GM20000 (cell line): ENCODE measurements at regions not wholly inside any gene's neighbourhood (a gene's known extent, or its start where the extent isn't known, plus 50 kb on each side); places are given as distances from the start of the nearest gene placed in this dataset.

Source experiments
- DNase-seq: peaks from one replicate; pipeline ENCODE4 v3.0.0; 2012; ENCODE audit warnings: low spot score
- TF ChIP-seq, protein P1 (sequence below): IDR thresholded peaks from 2 replicates; pipeline ENCODE4 v1.5.1; 2012; ENCODE audit warnings: mild to moderate bottlenecking, control low read depth; ENCODE audit errors: extremely low read depth, missing control alignments

DNA sequence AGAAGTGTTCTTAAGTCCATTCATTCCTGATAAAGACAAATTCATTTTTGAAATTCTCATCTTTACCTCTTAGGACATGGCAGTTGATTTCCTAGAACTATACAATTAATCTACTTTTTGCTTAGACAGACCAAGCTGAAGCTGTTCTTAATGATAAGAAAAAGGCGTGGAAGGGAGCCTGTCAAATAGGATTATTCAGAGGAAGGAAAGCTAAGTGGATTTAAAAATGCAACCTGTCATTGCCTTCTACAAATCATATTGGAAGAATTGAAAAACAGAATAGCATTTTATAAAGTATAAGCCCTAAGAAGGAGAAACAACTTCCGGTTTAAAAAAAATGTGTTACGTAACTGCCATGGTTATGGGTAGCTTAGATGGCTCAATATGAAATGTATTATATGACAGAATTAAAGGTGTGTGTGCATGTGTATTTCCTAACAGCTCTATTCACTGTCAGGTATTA is 81.2 kb upstream of the RAP2B start:
- no peak for DNase-seq
- TF ChIP-seq, protein P1, sequence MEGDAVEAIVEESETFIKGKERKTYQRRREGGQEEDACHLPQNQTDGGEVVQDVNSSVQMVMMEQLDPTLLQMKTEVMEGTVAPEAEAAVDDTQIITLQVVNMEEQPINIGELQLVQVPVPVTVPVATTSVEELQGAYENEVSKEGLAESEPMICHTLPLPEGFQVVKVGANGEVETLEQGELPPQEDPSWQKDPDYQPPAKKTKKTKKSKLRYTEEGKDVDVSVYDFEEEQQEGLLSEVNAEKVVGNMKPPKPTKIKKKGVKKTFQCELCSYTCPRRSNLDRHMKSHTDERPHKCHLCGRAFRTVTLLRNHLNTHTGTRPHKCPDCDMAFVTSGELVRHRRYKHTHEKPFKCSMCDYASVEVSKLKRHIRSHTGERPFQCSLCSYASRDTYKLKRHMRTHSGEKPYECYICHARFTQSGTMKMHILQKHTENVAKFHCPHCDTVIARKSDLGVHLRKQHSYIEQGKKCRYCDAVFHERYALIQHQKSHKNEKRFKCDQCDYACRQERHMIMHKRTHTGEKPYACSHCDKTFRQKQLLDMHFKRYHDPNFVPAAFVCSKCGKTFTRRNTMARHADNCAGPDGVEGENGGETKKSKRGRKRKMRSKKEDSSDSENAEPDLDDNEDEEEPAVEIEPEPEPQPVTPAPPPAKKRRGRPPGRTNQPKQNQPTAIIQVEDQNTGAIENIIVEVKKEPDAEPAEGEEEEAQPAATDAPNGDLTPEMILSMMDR, result no peak

DNA sequence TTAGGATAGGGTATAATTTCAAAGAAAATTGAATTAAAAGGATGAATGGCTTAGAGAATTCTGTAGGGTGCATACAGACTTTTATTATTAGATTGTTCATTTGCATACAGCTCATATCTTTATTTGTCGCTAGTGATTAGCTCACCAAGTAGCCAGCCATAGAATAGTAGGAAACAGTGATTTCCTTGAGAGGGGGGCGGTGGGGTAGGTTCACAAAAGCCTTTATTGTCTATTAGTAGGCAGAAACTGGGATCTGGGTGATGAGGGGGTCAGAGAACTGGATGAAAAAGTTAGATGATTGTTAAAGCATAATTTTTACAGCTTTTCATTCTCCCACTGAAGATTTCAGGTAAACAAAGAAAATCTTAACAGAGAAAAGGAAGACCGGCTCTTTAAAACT is 77.6 kb upstream of the RAP2B start:
- TF ChIP-seq, protein P1, result no peak
- DNase-seq, result no peak

DNA sequence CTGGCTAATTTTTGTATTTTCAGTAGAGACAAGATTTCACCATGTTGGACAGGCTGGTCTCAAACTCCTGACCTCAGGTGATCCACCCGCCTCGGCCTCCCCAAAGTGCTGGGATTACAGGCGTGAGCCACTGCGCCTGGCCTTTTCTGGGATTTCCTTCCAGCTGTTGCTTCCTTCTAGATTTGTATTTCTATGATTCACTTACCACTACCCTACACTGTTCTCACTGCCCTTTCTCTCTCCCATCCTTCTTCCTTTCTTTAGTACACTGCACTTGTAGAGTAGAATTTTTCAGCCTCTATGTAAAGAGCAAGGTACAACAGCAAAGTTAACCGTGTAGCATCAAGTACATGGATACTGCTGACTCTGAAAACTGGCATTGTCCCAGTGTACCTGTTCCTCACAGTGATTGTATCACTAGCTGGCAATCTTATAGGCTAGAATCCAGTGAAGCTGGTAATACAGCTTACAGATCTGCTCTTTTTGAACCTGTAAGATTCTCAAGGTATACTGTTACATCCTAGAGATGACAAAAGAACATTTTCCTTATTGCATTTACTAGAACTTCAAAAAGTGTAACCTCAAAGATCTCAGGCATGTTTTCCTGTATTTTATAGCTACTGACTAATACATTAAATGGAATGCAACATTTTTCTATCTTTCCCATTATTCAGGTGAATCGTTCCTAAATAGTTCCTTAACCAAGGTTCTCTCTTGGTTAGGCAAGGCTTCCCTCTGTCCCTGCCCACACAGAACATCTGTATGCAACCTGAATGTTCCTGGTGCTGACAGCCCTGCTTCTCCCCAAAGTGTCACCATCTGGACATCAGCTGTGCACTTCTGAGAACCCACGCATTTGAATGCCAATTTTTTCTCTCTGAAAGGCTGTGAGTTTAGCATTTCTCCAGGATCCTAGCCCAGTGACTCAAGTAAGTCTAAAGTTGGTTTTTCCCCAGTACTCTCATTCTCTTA is 74.1 kb upstream of the RAP2B start:
- DNase-seq, result no peak
- TF ChIP-seq, protein P1, result no peak

DNA sequence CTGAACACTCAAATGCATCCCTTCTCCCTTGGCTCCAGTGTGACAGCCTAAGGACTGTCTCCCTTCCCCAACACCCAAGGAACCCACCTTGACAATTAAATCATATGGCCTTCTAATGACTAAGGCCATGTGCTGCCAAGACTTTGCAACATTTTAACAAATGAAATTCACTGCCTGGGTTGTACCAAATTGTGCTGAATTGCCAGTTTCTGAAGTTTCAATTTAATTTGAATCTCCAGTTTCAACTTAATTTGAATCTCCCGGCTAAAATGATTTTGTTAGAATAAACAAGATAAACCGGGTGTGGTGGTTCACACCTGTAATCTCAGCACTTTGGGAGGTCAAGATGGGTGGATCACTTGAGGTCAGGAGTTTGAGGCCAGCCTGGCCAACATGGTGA is 72.4 kb upstream of the RAP2B start:
- no peak for DNase-seq
- TF ChIP-seq, protein P1, result no peak

DNA sequence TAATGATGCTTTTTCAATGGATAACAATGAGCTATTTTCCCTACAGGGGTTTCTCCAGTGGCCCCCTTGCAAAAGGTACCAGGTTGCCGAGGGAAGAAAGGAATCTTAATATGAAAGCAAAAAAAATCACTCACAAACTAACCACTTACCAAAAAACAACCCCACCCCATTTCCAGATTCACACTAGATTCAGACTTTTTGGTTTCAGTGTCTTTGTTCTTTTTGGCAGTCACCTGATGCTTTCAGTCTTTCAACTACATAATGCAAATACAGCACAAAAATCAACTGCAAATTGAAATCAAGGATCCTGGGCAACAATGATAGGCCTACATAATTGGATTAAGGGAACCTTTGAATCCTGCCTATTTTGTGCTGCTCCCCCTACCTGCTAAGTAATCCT is 71.1 kb upstream of the RAP2B start:
- DNase-seq, result no peak
- TF ChIP-seq, protein P1, result no peak

DNA sequence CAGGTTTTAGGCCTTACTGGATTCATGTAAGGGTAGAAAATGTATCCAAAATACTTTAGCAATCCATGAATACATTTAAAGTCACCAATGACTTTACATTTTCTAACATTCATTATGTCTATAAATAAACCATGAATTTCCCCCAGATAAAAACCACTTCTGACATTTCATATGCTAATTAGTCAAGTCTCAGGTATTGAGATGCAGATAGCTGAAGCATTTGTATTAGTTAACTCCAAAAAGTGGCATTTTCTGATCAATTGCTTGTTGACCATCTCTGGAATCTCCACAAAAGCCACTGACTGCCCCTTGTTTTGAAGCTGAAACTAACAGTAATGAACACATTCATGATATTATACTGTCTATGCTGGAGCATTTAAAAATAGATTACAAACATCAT is 68.4 kb upstream of the RAP2B start:
- TF ChIP-seq, protein P1, result no peak
- no peak for DNase-seq

DNA sequence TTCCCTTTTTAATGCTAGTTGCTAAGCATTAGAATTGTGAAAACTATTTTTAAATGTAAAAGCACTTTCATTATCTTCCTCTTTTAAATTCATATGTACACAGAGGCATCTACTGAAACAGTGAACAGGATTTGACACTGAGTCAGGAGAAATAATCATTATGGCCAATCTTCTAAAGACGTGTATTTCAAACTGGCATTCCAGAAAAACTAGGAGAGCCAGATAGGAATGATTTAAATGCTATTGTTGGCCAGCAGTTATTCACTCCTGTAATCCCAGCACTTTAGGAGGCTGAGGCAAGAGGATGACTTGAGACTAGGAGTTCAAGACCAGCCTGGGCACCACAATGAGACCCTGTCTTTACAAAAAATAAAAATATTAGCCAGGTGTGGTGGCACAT is 67.6 kb upstream of the RAP2B start:
- DNase-seq, result no peak
- TF ChIP-seq, protein P1, result no peak
